ENCODE measurements at regions not wholly inside any gene's neighbourhood (a gene's known extent, or its start where the extent isn't known, plus 50 kb on each side); places are given as distances from the start of the nearest gene placed in this dataset.

- TF ChIP-seq ATF2 (IDR thresholded peaks at IDR 0.05; ENCODE audit: low read length): no peak
- no peak for TF ChIP-seq RFX5 (IDR thresholded peaks at IDR 0.05; ENCODE audit: borderline replicate concordance, low read depth, low read length)
- no peak for TF ChIP-seq EZH2 (IDR thresholded peaks at IDR 0.05; ENCODE audit: low read depth, low read length, severe bottlenecking)
- no peak for TF ChIP-seq RAD21 (IDR thresholded peaks at IDR 0.05 in 1 of 2, conservative IDR thresholded peaks at IDR 0.05 in 1 of 2; ENCODE audit: low read depth in 2 of 2, low read length in 2 of 2)
- no peak for TF ChIP-seq CHD1 (IDR thresholded peaks at IDR 0.05; ENCODE audit: low read depth, low read length)
- TF ChIP-seq SAP30 (IDR thresholded peaks at IDR 0.05; ENCODE audit: insufficient read depth, insufficient replicate concordance, low read length): no peak
- no peak for TF ChIP-seq RNF2 (IDR thresholded peaks at IDR 0.05; ENCODE audit: borderline replicate concordance, low read depth, low read length, missing control alignments, poor library complexity, severe bottlenecking)
- TF ChIP-seq CHD2 (IDR thresholded peaks at IDR 0.05; ENCODE audit: low read length): no peak
- no peak for TF ChIP-seq TCF12 (IDR thresholded peaks at IDR 0.05; ENCODE audit: low read depth, low read length)
- no peak for TF ChIP-seq POLR2A (IDR thresholded peaks at IDR 0.05; ENCODE audit: control extremely low read depth in 1 of 2, low read depth in 2 of 2, low read length in 2 of 2)
- no peak for TF ChIP-seq CTCF (IDR thresholded peaks at IDR 0.05; ENCODE audit: control extremely low read depth in 1 of 3, insufficient read depth in 1 of 3, low read depth in 1 of 3, low read length in 3 of 3)
Observed at GRCh38 chr4:71163317-71163716, 169.9 kb downstream of the DCK start.
